IPS-NIHi7 (cell line): ENCODE measurements at regions not wholly inside any gene's neighbourhood (a gene's known extent, or its start where the extent isn't known, plus 50 kb on each side); places are given as distances from the start of the nearest gene placed in this dataset.
"Not testable (repeated sequence)": the region's sequence is repeated elsewhere in the genome, so short reads cannot be mapped to it uniquely, and the experiment has no call there.

Experiments used
- DNase-seq: peaks from one replicate; pipeline ENCODE4 v3.0.0; 2012; ENCODE audit warnings: mixed read lengths; ENCODE audit errors: extremely low spot score

DNA sequence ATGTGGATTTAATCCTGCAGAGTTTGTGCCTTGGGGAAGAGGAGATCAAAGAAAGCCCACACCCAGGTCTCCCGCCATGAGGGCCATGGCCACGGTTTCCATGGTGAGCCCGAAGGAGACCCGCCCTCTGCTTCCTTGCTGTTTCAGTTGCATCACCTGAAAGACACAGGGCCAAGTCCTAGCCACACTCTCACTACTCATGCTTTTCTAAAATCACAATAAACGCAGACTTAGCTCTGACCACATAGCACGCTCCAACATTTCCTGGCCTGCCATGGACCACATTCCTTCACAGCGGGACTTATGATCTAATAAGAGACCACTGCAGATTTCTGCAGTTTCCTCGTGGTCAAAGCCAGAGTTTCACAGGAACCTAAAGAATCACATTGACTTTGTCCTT, 426.0 kb upstream of the NR3C2 start:
- no peak for DNase-seq

DNA sequence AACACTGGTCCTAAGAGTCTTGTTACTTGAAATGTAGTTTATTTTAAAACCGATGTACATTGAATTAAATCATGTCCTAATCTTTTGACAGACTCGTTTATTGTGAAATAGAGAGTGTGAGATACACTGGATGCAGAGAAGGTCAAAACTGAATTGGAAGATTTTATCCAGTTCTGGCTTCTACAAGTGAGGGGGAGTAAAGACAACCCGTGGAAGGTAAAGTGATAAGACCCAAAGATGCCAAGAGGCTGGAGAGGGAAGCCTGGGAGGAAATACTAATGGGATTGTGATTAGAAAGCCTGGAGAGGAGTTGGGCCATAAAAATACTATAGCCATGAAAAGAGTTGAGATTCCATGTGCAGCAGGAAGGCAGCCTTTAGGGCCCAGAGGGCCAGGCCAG, 424.5 kb upstream of the NR3C2 start:
- DNase-seq = no peak

GRCh38 chr4:148857973-148858534, 415.8 kb upstream of the NR3C2 start:
- DNase-seq = no peak

- no peak for DNase-seq
Observed at GRCh38 chr4:148857239-148857972, 415.2 kb upstream of the NR3C2 start.

- DNase-seq = no peak
Observed at GRCh38 chr4:148854203-148854602, 412.0 kb upstream of the NR3C2 start.

- DNase-seq = peak; percentile 22
Observed at GRCh38 chr4:148852092-148852699, 410.0 kb upstream of the NR3C2 start.

- no peak for DNase-seq
Observed at GRCh38 chr4:148850257-148850995, 408.2 kb upstream of the NR3C2 start.

DNA sequence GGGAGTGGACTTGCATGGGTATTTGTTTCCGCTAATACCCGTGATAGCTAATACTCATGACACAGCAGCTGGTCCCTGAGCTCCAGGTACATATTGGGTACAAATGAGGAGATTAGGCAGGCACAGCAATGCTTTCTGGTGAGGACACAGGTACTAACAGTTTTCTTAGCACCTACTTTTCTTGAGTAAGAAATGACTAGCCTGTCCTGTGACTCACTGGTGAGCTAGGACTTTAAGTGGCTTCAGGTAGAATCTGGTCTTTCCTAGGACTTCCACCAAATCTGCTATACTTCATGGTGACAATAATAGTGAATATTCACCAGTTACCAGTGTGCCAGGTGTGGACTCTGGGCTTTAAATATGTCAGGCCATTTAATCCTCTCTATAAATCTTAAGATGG, 407.4 kb upstream of the NR3C2 start:
- DNase-seq = no peak

DNA sequence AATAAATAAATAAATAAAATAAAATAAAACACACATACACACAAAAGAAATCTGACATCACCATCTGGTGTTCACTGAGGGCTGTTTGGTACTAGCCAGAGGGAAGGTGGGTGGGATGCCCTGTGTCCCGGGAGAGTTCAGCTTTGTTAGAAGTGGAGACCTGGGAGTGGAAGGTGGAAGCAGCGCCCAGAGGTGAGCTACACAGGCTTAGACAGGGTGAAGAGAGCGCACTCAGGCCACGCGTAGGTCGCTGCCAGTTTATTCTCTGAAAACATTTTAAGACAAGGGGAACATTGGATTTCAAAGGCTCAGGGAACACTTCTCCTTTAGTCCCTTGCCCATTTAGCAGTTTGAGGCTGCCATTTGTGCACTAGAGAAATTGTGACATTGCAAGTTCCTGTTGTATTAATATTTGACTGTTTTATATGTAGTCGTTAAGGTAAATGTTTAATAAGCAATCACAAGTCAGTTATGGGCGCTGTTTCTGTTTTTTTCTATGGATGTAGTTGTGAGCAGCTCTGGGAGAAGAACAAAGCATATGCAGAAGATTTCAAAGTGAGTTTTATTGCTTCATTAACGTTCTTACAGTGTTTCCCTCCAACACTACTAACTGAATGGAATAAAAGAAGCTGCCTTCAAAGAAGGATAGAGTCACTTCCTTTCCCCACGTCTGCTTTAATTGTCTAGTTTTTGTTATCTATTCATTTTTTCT, 405.5 kb upstream of the NR3C2 start:
- no peak for DNase-seq

DNA sequence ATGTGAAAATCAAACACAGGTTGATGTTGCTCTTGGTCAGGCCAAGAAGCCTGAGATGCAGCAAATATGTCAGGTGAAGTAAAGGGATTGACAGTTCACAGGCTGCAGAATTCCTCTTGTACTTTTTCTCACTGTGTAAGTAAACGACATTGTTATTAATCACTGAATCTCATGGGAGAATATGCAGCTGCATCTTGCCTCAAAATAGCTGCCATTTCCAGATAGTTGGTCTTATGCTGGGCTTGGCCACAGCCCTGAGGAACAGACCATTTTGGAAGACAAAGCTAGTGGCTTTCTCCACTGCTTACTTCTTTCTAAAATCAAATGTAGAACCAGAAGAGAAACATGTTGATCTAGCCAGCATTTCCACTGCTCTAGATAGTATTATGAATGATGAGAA, 403.4 kb upstream of the NR3C2 start:
- DNase-seq = no peak

DNA sequence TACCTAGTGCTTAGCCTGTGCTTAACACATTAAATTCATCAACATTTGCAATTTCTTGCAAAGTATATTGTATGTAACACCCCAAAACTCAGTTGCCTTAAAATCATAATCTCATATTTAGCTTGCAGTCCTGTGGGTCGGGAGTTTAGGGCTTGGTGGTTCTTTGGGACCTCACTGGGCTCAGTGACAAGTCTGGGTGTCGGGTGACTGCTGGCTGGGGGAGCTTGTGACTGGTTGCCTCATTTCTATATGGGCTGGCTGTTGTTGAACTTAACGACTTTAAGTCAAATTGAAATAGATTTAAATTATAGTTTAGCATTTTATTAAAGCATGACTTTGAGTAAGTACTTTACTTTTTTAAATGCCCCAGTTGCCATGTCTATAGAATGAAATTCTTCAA, 401.4 kb upstream of the NR3C2 start:
- no peak for DNase-seq

DNA sequence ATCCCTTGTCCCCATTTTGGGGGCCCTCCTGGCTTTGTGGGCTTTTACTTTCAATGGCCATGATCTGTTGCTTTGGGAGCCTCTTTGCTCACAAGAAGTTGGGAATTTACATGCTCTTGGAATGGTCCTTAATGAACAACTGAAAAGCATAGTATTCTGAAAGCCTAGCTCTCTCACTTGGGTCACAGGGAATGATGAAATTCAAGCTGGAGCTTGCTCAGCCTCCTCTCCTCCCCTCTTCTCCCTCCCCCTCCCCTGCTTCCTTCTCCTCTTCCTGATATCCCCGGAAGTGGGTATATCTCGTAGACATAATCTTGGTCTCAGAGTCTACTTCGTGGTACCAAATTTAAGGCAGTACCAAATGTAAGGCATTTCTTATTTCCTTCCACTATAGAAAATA, 400.6 kb upstream of the NR3C2 start:
- DNase-seq = no peak

DNA sequence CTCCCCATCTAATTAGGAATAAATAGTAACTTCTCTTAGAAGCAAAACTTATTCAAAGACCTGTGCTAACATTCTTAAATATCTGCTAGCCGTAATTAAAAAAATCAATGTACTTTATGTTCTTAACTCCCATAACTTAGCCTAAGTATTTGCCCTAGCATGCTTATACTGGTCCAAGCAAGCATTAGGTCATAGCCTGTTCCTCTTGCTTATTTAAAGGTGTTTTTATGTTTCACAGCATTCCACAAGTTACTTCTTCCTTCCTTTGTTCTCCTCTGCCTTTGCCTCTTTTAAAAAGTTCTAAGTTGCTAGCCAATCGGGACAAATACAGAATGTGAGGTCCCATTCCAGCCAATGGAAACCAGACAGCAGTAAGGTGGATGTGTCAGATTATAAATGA, 395.4 kb upstream of the NR3C2 start:
- not testable (repeated sequence) for DNase-seq

DNA sequence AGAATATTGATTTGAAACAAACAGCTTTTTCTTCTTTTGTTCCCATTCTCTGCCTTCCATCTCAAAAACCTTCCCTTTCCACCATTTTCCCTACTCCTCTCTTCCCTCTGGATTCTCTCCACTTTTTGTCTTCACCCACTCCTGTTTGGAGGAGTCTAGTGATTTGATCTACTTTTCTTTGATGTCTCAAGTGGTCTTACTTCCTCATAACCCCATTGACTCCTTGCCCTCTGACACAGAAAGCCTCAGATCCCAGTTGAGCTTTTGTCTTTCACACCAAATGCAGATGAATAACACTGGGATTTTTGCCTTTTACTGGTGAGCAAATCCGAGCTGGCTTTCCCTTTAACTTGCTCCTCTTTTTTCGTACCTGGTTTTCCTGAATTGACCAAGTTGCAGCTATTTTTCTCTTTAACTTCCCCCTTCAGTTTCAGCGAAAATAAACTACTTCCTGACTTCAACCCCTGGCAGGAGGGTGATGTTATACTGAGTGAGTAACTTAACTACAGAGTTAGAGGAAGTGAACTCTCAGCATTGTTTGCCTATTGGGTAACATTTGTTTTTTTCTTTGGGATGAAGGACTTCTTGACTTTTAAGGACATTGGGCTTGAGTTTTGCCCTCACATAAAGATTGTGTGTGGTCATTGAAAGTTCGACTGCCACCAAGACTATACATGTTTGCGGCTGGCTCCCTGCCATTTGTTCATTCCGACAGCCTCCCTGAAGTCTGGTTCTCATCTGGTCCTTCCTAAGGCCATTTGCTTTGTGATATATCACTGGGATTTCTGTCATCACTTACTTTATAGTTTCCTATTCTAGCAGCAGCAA, 392.8 kb upstream of the NR3C2 start:
- DNase-seq = no peak

- no peak for DNase-seq
Observed at GRCh38 chr4:148831945-148832344, 389.7 kb upstream of the NR3C2 start.

DNA sequence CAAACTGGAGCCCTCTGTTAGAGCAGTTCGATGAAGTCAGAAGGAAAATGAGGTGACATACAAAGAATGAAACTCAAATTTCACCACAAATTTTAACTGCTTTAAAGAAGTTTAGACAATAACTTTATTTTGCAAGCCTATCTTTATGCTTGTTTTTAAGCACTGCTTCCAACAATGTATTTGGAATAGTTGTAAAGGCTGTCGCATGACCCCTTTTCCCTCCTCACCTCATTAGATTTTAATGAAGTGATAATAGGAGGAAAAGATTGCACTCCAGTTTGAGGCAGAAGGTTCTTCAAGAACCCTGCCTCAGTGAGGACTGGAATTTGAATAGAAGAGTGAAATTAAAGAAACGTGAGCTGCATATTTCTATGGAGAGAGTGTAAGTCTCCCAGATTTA, 386.1 kb upstream of the NR3C2 start:
- no peak for DNase-seq

- no peak for DNase-seq
Observed at GRCh38 chr4:148827781-148828180, 385.6 kb upstream of the NR3C2 start.

GRCh38 chr4:148823419-148823769, 381.2 kb upstream of the NR3C2 start:
- no peak for DNase-seq

DNA sequence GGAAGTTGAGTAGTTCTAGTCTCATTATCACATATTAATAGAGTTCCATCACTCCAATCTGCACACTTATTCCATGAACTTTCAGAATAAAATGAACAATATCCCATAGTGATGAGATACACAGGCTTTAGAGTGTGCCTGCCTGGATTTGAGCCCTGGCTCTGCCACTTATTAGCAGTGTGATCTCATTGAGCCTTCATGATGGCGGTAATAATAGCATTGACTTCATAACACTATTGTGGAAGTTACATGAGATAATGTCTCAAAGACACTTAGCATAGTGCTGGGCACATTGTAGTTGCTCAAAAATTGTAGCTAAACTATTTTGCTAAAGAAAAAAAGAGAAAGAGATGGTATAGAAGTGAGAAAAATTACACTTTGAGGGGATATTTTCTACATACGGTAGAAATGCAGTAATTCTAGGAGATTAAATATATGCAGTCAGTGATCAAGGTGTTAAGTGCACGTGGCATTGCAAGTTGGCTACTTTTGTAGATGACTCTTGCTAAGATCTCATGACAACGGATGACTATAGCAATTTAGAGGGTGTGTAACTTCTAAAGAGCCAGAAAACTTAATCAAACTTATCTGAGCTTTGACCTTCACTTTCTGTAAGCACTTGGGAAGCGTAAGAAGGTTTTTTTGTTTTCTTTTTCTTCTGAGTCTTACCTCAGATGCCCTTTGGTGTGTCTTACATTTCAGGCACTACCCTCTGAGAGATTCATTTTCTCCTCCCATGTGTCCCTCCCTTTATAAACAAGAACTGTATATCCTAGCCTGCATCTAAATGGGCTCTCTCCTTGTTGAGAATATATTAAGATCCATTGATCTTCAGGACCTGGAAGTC, 380.6 kb upstream of the NR3C2 start:
- no peak for DNase-seq

- no peak for DNase-seq
Observed at GRCh38 chr4:148814030-148814429, 371.8 kb upstream of the NR3C2 start.
